OCI-LY1 (cell line): ENCODE measurements at regions not wholly inside any gene's neighbourhood (a gene's known extent, or its start where the extent isn't known, plus 50 kb on each side); places are given as distances from the start of the nearest gene placed in this dataset.
"Not testable (repeated sequence)": the region's sequence is repeated elsewhere in the genome, so short reads cannot be mapped to it uniquely, and the experiment has no call there.

Experiments
- H2AFZ ChIP-seq: fragments of 200-600 bp; sonication (generic), shearing (Covaris generic); 2 replicates; pipeline ENCODE4 v1.6.0; 2014; ENCODE audit warnings: antibody characterized with exemption, mild to moderate bottlenecking, low read length
- H3F3A ChIP-seq: fragments of 200-600 bp; sonication (generic), shearing (Covaris generic); 2 replicates; pipeline ENCODE4 v1.6.0; 2014; ENCODE audit warnings: mild to moderate bottlenecking, antibody characterized with exemption, low read length, moderate library complexity; ENCODE audit not compliant: insufficient read depth
- H3K27ac ChIP-seq: fragments of 200-600 bp; sonication (generic); 2 replicates; pipeline ENCODE4 v1.5.1; 2014; ENCODE audit warnings: low read length, mixed run types, mild to moderate bottlenecking, low read depth; ENCODE audit not compliant: poor library complexity, severe bottlenecking
- H3K27me3 ChIP-seq: fragments of 200-600 bp; sonication (generic); 2 replicates; pipeline ENCODE4 v1.6.0; 2014; ENCODE audit warnings: antibody characterized with exemption, mild to moderate bottlenecking, low read length, moderate library complexity; ENCODE audit not compliant: insufficient read depth
- H3K36me3 ChIP-seq: fragments of 200-600 bp; sonication (generic); 2 replicates; pipeline ENCODE4 v1.6.1; 2014; ENCODE audit warnings: mild to moderate bottlenecking, antibody characterized with exemption, low read length, moderate library complexity, mixed read lengths; ENCODE audit not compliant: insufficient read depth
- H3K4me1 ChIP-seq: fragments of 200-600 bp; sonication (generic); 2 replicates; pipeline ENCODE4 v1.5.1; 2014; ENCODE audit warnings: mild to moderate bottlenecking, low read length, moderate library complexity; ENCODE audit not compliant: insufficient read depth, severe bottlenecking
- H3K4me2 ChIP-seq: fragments of 200-600 bp; sonication (generic), shearing (Covaris generic); 2 replicates; pipeline ENCODE4 v1.6.1; 2014; ENCODE audit warnings: low read length
- H3K4me3 ChIP-seq: fragments of 200-600 bp; sonication (generic); 2 replicates; pipeline ENCODE4 v1.5.1; 2014; ENCODE audit warnings: low read length, low read depth, mild to moderate bottlenecking, mixed read lengths; ENCODE audit not compliant: poor library complexity, severe bottlenecking
- H3K79me2 ChIP-seq: fragments of 200-600 bp; shearing (Covaris generic); 2 replicates; pipeline ENCODE4 v1.6.1; 2016; ENCODE audit warnings: mixed run types, low read length, mixed read lengths; ENCODE audit not compliant: insufficient read depth
- H3K9ac ChIP-seq: fragments of 200-600 bp; sonication (generic), shearing (Covaris generic); 2 replicates; pipeline ENCODE4 v1.6.1; 2014; ENCODE audit warnings: mild to moderate bottlenecking, low read length, mixed read lengths
- H3K9me2 ChIP-seq: fragments of 200-600 bp; sonication (generic), shearing (Covaris generic); 2 replicates; pipeline ENCODE4 v1.6.1; 2014; ENCODE audit warnings: low read depth, mild to moderate bottlenecking, low read length, mixed read lengths
- H3K9me3 ChIP-seq: fragments of 200-600 bp; shearing (Covaris generic); 2 replicates; pipeline ENCODE4 v1.6.1; 2014; ENCODE audit warnings: low read length, mixed read lengths
- H4K20me1 ChIP-seq: fragments of 200-600 bp; sonication (generic), shearing (Covaris generic); 2 replicates; pipeline ENCODE4 v1.6.0; 2016; ENCODE audit warnings: mild to moderate bottlenecking, low read length; ENCODE audit not compliant: insufficient read depth
- EZH2 ChIP-seq: fragments of 200-600 bp; sonication (generic), shearing (Covaris generic); IDR thresholded peaks from 2 replicates; pipeline ENCODE4 v1.8.0; 2017; ENCODE audit warnings: borderline replicate concordance, mixed run types, mild to moderate bottlenecking, antibody characterized with exemption, low read length, moderate library complexity, mixed read lengths
- TF ChIP-seq, protein P1 (sequence below): fragments of 200-600 bp; sonication (generic), shearing (Covaris generic); IDR thresholded peaks from 2 replicates; pipeline ENCODE4 v1.5.1; 2017; ENCODE audit warnings: mild to moderate bottlenecking, antibody characterized with exemption, low read length, moderate library complexity, mixed read lengths

- Histone ChIP-seq H3F3A (no peaks in the 10 kb centered on the region), H3K9me2 (no peaks in the 10 kb centered on the region), H3K9me3 (no peaks in the 10 kb centered on the region), H3K4me3 (no peak overlapping the region), H3K36me3 (no peaks in the 10 kb centered on the region), H3K27ac (no peak overlapping the region), H3K9ac (no peak overlapping the region), H4K20me1 (no peaks in the 10 kb centered on the region), H3K79me2 (no peaks in the 10 kb centered on the region), H3K4me2 (no peak overlapping the region), H3K4me1 (no peaks in the 10 kb centered on the region), H2AFZ (0 out of 2 replicates have a peak overlapping the region, but pooled peaks have one; percentile 17), H3K27me3 (no peaks in the 10 kb centered on the region)
- TF ChIP-seq, protein P1, sequence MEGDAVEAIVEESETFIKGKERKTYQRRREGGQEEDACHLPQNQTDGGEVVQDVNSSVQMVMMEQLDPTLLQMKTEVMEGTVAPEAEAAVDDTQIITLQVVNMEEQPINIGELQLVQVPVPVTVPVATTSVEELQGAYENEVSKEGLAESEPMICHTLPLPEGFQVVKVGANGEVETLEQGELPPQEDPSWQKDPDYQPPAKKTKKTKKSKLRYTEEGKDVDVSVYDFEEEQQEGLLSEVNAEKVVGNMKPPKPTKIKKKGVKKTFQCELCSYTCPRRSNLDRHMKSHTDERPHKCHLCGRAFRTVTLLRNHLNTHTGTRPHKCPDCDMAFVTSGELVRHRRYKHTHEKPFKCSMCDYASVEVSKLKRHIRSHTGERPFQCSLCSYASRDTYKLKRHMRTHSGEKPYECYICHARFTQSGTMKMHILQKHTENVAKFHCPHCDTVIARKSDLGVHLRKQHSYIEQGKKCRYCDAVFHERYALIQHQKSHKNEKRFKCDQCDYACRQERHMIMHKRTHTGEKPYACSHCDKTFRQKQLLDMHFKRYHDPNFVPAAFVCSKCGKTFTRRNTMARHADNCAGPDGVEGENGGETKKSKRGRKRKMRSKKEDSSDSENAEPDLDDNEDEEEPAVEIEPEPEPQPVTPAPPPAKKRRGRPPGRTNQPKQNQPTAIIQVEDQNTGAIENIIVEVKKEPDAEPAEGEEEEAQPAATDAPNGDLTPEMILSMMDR = no peak
- TF ChIP-seq EZH2 = no peak
These were observed 131.0 kb upstream of the PALS2 start for GRCh38 chr7:24442170-24442777.

GRCh38 chr7:24444666-24445440 is 128.4 kb upstream of the PALS2 start:
- no peaks in the 10 kb centered on the region for H3K36me3 ChIP-seq
- no peaks in the 10 kb centered on the region for H3K79me2 ChIP-seq
- H3K9ac ChIP-seq = no peak overlapping the region
- H3K9me2 ChIP-seq = no peaks in the 10 kb centered on the region
- H3K4me2 ChIP-seq = no peak overlapping the region
- H3K9me3 ChIP-seq = no peaks in the 10 kb centered on the region
- no peak overlapping the region for H3K4me3 ChIP-seq
- H3K27ac ChIP-seq = no peak overlapping the region
- no peaks in the 10 kb centered on the region for H3F3A ChIP-seq
- no peak overlapping the region for H2AFZ ChIP-seq
- H3K27me3 ChIP-seq = no peaks in the 10 kb centered on the region
- H3K4me1 ChIP-seq = no peaks in the 10 kb centered on the region
- no peak for TF ChIP-seq EZH2
- TF ChIP-seq, protein P1 = no peak
- no peaks in the 10 kb centered on the region for H4K20me1 ChIP-seq

DNA sequence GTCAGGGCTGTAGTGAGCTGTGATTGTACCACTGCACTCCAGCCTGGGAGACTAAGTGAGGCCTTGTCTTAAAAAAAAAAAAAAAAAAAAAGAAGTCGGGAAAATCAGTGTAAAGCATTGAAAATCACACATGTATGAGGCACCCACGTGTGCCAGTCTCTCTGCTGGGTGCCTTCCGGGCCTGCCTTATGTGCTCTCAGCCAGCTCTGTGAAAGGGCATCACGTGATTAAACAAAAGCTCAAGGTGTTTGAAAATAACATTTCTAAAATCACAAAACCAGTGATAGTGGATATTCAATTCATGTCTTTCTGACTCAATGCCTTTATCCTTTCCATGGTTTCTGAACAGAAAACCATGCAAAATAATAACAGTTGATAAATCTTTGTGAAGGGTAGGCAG is 125.2 kb upstream of the PALS2 start:
- TF ChIP-seq, protein P1 = no peak
- no peak for TF ChIP-seq EZH2
- no peaks in the 10 kb centered on the region for H3K4me1 ChIP-seq
- no peak overlapping the region for H3K27ac ChIP-seq
- no peaks in the 10 kb centered on the region for H3K27me3 ChIP-seq
- no peaks in the 10 kb centered on the region for H3F3A ChIP-seq
- no peaks in the 10 kb centered on the region for H3K79me2 ChIP-seq
- no peaks in the 10 kb centered on the region for H3K36me3 ChIP-seq
- no peaks in the 10 kb centered on the region for H4K20me1 ChIP-seq
- H3K4me2 ChIP-seq = no peak overlapping the region
- no peak overlapping the region for H2AFZ ChIP-seq
- H3K4me3 ChIP-seq = no peak overlapping the region
- no peaks in the 10 kb centered on the region for H3K9me3 ChIP-seq
- H3K9ac ChIP-seq = no peak overlapping the region
- H3K9me2 ChIP-seq = no peaks in the 10 kb centered on the region

GRCh38 chr7:24449416-24449815 is 123.8 kb upstream of the PALS2 start:
- not testable (repeated sequence) for H3K79me2 ChIP-seq

More at GRCh38 chr7:24449416-24449815, 123.8 kb upstream of the PALS2 start:
- not testable (repeated sequence) for H3K27me3 ChIP-seq, H3K9me3 ChIP-seq, H4K20me1 ChIP-seq, H3K9ac ChIP-seq, H3K9me2 ChIP-seq, H3K4me1 ChIP-seq, H3F3A ChIP-seq, H3K4me3 ChIP-seq, H2AFZ ChIP-seq, H3K4me2 ChIP-seq, H3K27ac ChIP-seq, H3K36me3 ChIP-seq
